SK-N-SH treated with all-trans-retinoic acid at 6 μM for 48 hours (cell line): ENCODE measurements at regions not wholly inside any gene's neighbourhood (a gene's known extent, or its start where the extent isn't known, plus 50 kb on each side); places are given as distances from the start of the nearest gene placed in this dataset.

ENCODE experiments used
- ATAC-seq: fragments of 200-7000 bp; cut with Tn5 transposase; 3 replicates; pipeline ENCODE4 v1.9.1; 2020; ENCODE audit warnings: mild to moderate bottlenecking, moderate library complexity
- ARNTL ChIP-seq: fragments of 450-650 bp; formaldehyde crosslinking; IDR thresholded peaks from 2 replicates; pipeline ENCODE4 v1.5.0; 2020; ENCODE audit warnings: low read depth, mild to moderate bottlenecking, moderate library complexity, borderline replicate concordance
- BACH2 ChIP-seq: fragments of 250-450 bp; sonication (Bioruptor Pico); IDR thresholded peaks from 2 replicates; pipeline ENCODE4 v1.9.0; 2021; ENCODE audit warnings: mild to moderate bottlenecking, borderline replicate concordance
- CREB5 ChIP-seq: fragments of 250-450 bp; sonication (Bioruptor Pico); IDR thresholded peaks from 2 replicates; pipeline ENCODE4 v1.5.1; 2020; ENCODE audit warnings: low read depth, mild to moderate bottlenecking, moderate library complexity
- CSDC2 ChIP-seq: fragments of 250-450 bp; sonication (Bioruptor Pico); IDR thresholded peaks from 2 replicates; pipeline ENCODE4 v1.5.0; 2020; ENCODE audit warnings: mild to moderate bottlenecking, moderate library complexity
- ISL1 ChIP-seq: fragments of 250-450 bp; sonication (Bioruptor Pico); IDR thresholded peaks from 2 replicates; pipeline ENCODE4 v2.1.2; 2022; ENCODE audit warnings: mild to moderate bottlenecking, moderate library complexity
- OSR1 ChIP-seq: fragments of 250-450 bp; sonication (Bioruptor Pico); IDR thresholded peaks from 2 replicates; pipeline ENCODE4 v1.8.0; 2022; ENCODE audit warnings: moderate library complexity, mild to moderate bottlenecking, inconsistent platforms
- PATZ1 ChIP-seq: fragments of 250-450 bp; sonication (Bioruptor Pico); IDR thresholded peaks from 2 replicates; pipeline ENCODE4 v1.8.0; 2020; ENCODE audit warnings: mild to moderate bottlenecking, moderate library complexity, borderline replicate concordance
- PPARA ChIP-seq: fragments of 250-450 bp; sonication (Bioruptor Pico); IDR thresholded peaks from 2 replicates; pipeline ENCODE4 v1.5.0; 2020; ENCODE audit warnings: mild to moderate bottlenecking, borderline replicate concordance
- RARB ChIP-seq: fragments of 250-450 bp; sonication (Bioruptor Pico); IDR thresholded peaks from 2 replicates; pipeline ENCODE4 v1.8.0; 2021; ENCODE audit warnings: mild to moderate bottlenecking, moderate library complexity
- SNAI2 ChIP-seq: fragments of 250-450 bp; sonication (Bioruptor Pico); IDR thresholded peaks from 2 replicates; pipeline ENCODE4 v1.5.0; 2020; ENCODE audit warnings: mild to moderate bottlenecking, moderate library complexity
- TCF4 ChIP-seq: fragments of 250-450 bp; sonication (Bioruptor Pico); IDR thresholded peaks from 2 replicates; pipeline ENCODE4 v1.8.0; 2021; ENCODE audit warnings: mild to moderate bottlenecking, moderate library complexity, borderline replicate concordance
- TOX ChIP-seq: fragments of 250-450 bp; sonication (Bioruptor Pico); IDR thresholded peaks from 2 replicates; pipeline ENCODE4 v1.8.0; 2021; ENCODE audit warnings: mild to moderate bottlenecking, moderate library complexity, borderline replicate concordance
- TSHZ2 ChIP-seq: fragments of 250-450 bp; sonication (Bioruptor Pico); IDR thresholded peaks from 2 replicates; pipeline ENCODE4 v1.5.0; 2020; ENCODE audit warnings: mild to moderate bottlenecking, moderate library complexity
- ZC3H10 ChIP-seq: fragments of 250-450 bp; sonication (Bioruptor Pico); IDR thresholded peaks from 2 replicates; pipeline ENCODE4 v1.5.1; 2021; ENCODE audit warnings: mild to moderate bottlenecking, moderate library complexity
- ZFP3 ChIP-seq: fragments of 250-450 bp; sonication (Bioruptor Pico); IDR thresholded peaks from 2 replicates; pipeline ENCODE4 v1.5.0; 2020; ENCODE audit warnings: mild to moderate bottlenecking, moderate library complexity
- ZFP30 ChIP-seq: fragments of 450-650 bp; formaldehyde crosslinking; IDR thresholded peaks from 2 replicates; pipeline ENCODE4 v1.5.0; 2022; ENCODE audit warnings: mild to moderate bottlenecking, moderate library complexity
- ZNF565 ChIP-seq: fragments of 450-650 bp; formaldehyde crosslinking; conservative IDR thresholded peaks from 2 replicates; pipeline ENCODE4 v1.5.0; 2020; ENCODE audit warnings: low read depth, mild to moderate bottlenecking, moderate library complexity
- ZNF8 ChIP-seq: fragments of 450-650 bp; formaldehyde crosslinking; IDR thresholded peaks from 2 replicates; pipeline ENCODE4 v1.5.0; 2020; ENCODE audit warnings: mild to moderate bottlenecking, moderate library complexity
- TF ChIP-seq, protein P1 (sequence below): fragments of 250-450 bp; sonication (Bioruptor Pico); IDR thresholded peaks from 2 replicates; pipeline ENCODE4 v1.5.1; 2021; ENCODE audit warnings: mild to moderate bottlenecking, moderate library complexity
- TF ChIP-seq, protein P2 (sequence below): fragments of 250-450 bp; sonication (Bioruptor Pico); IDR thresholded peaks from 2 replicates; pipeline ENCODE4 v1.8.0; 2021; ENCODE audit warnings: low read depth, mild to moderate bottlenecking, moderate library complexity, borderline replicate concordance

DNA sequence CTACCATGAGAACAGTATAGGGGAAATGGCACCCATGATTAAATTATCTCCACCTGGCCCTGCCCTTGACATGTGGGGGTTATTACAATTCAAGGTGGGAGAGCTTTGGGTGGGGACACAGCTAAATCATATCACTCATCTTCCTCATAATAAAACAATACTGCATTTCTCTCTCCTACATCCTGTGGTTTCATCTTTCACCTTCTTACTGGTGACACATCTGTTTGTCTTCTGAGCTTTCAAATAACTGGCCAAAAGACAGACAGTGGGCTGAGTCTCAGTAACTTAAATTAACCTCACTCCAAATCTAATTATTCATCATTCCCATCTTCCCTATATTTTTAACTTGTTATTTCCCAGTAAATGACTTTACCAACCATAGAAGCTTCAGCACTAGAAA, 729.7 kb upstream of the USP15 start:
- no peak for ATAC-seq
- TF ChIP-seq OSR1 (CRISPR knock-in tag): no peak
- no peak for TF ChIP-seq BACH2 (CRISPR knock-in tag)
- TF ChIP-seq ZNF565 (CRISPR knock-in tag): no peak
- TF ChIP-seq, protein P1, sequence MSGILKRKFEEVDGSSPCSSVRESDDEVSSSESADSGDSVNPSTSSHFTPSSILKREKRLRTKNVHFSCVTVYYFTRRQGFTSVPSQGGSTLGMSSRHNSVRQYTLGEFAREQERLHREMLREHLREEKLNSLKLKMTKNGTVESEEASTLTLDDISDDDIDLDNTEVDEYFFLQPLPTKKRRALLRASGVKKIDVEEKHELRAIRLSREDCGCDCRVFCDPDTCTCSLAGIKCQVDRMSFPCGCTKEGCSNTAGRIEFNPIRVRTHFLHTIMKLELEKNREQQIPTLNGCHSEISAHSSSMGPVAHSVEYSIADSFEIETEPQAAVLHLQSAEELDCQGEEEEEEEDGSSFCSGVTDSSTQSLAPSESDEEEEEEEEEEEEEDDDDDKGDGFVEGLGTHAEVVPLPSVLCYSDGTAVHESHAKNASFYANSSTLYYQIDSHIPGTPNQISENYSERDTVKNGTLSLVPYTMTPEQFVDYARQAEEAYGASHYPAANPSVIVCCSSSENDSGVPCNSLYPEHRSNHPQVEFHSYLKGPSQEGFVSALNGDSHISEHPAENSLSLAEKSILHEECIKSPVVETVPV (CRISPR knock-in tag): no peak
- no peak for TF ChIP-seq ZNF8
- no peak for TF ChIP-seq RARB
- TF ChIP-seq CREB5 (CRISPR knock-in tag): no peak
- TF ChIP-seq ARNTL (CRISPR knock-in tag): no peak
- TF ChIP-seq CSDC2: no peak
- TF ChIP-seq PPARA: no peak
- TF ChIP-seq PATZ1 (CRISPR knock-in tag): no peak

GRCh38 chr12:61531195-61531594, 729.0 kb upstream of the USP15 start:
- no peak for TF ChIP-seq CSDC2
- no peak for TF ChIP-seq BACH2 (CRISPR knock-in tag)
- TF ChIP-seq RARB: no peak
- peak; percentile 75; the same call in 1 of the 2 replicates for TF ChIP-seq TCF4 (CRISPR knock-in tag)
- TF ChIP-seq ZFP3 (CRISPR knock-in tag): no peak
- TF ChIP-seq TOX (CRISPR knock-in tag): no peak
- no peak for TF ChIP-seq PPARA

DNA sequence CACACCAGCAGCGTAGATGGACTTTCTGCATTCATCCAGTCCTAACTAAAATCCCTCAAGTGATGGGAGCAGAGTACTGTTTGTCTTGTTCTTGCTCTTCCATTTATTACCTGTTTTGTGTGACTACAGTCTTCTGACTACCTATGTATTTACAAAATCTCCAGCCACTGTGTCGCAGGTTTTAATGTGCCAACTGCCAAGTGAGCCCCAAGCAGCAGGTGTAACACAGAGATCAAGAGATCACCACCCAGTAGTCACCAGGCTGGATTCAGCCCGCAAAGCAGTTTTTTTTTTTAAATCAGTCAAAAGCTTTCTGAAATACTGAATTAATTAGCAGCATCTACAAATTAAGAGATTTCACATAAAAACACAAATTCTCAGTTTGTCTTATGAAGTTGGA, 724.1 kb upstream of the USP15 start:
- no peak for TF ChIP-seq ZFP30 (CRISPR knock-in tag)
- no peak for TF ChIP-seq ZNF8
- no peak for TF ChIP-seq ZFP3 (CRISPR knock-in tag)
- TF ChIP-seq ZC3H10: no peak
- no peak for TF ChIP-seq SNAI2 (CRISPR knock-in tag)
- no peak for TF ChIP-seq ARNTL (CRISPR knock-in tag)
- no peak for TF ChIP-seq TCF4 (CRISPR knock-in tag)
- TF ChIP-seq ISL1: no peak
- TF ChIP-seq CSDC2: no peak
- TF ChIP-seq, protein P1 (CRISPR knock-in tag): no peak
- TF ChIP-seq, protein P2, sequence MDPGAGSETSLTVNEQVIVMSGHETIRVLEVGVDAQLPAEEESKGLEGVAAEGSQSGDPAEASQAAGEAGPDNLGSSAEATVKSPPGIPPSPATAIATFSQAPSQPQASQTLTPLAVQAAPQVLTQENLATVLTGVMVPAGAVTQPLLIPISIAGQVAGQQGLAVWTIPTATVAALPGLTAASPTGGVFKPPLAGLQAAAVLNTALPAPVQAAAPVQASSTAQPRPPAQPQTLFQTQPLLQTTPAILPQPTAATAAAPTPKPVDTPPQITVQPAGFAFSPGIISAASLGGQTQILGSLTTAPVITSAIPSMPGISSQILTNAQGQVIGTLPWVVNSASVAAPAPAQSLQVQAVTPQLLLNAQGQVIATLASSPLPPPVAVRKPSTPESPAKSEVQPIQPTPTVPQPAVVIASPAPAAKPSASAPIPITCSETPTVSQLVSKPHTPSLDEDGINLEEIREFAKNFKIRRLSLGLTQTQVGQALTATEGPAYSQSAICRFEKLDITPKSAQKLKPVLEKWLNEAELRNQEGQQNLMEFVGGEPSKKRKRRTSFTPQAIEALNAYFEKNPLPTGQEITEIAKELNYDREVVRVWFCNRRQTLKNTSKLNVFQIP (CRISPR knock-in tag): no peak
- TF ChIP-seq TSHZ2: no peak
- no peak for TF ChIP-seq CREB5 (CRISPR knock-in tag)
- TF ChIP-seq ZNF565 (CRISPR knock-in tag): no peak
- no peak for ATAC-seq

More at GRCh38 chr12:61531195-61531594, 729.0 kb upstream of the USP15 start:
- no peak for ATAC-seq
